Muscle of leg (tissue), 3 donors: ENCODE measurements at regions not wholly inside any gene's neighbourhood (a gene's known extent, or its start where the extent isn't known, plus 50 kb on each side); places are given as distances from the start of the nearest gene placed in this dataset.

Source experiments
- DNase-seq: peaks from one replicate; pipeline ENCODE4 v3.0.0; 2013
- H3K27ac ChIP-seq: one replicate; pipeline ENCODE4 v1.5.1; 2013; ENCODE audit warnings: mild to moderate bottlenecking, low read length, control low read depth
- H3K27me3 ChIP-seq: one replicate; pipeline ENCODE4 v1.6.1; 2013; ENCODE audit warnings: low read length; ENCODE audit not compliant: control insufficient read depth, insufficient read depth
- H3K36me3 ChIP-seq: one replicate; pipeline ENCODE4 v1.6.1; 2013; ENCODE audit warnings: low read length; ENCODE audit not compliant: control insufficient read depth, insufficient read depth
- H3K4me1 ChIP-seq: one replicate; pipeline ENCODE4 v1.6.1; 2013; ENCODE audit warnings: low read length; ENCODE audit not compliant: control insufficient read depth, insufficient read depth
- H3K4me3 ChIP-seq: one replicate; pipeline ENCODE4 v1.5.1; 2013; ENCODE audit warnings: low read length, control low read depth
- H3K9me3 ChIP-seq: replicated peaks from 2 replicates; pipeline ENCODE4 v1.6.1; 2013; ENCODE audit warnings: low read depth, low read length; ENCODE audit not compliant: control insufficient read depth
- WGBS: methylation state at CpG from one replicate; pipeline ENCODE4 v1.1.5; 2013; ENCODE audit warnings: missing lambda C conversion rate; ENCODE audit not compliant: insufficient coverage; 5-methylcytosine and 5-hydroxymethylcytosine counted together

DNA sequence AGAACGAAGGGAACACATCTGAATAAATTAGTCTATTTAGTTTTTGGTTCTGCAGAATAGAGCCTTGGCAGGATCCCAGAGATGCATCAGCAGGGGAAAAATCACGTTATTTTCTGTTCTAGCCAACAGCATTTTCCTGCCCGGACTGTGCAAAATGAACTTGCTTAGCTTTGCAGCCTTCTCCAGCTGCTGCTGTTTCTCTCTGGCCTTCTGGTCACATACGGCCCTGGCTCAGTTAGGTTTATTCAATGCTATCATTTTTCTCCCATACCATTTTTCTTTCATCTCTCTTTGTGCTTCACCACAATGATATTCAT is 110.4 kb upstream of the KL start:
- H3K9me3 ChIP-seq = no peaks in the 10 kb centered on the region
- no peaks in the 10 kb centered on the region for H3K36me3 ChIP-seq
- DNase-seq = peak; percentile 98
- no peaks in the 10 kb centered on the region for H3K27me3 ChIP-seq
- H3K27ac ChIP-seq = peak overlapping the region; percentile 71
- H3K4me3 ChIP-seq = no peak overlapping the region
- 7% methylated on average over 3 of the region's 4 CpGs for WGBS
- H3K4me1 ChIP-seq = peaks cover 39% of the 10 kb centered on the region

DNA sequence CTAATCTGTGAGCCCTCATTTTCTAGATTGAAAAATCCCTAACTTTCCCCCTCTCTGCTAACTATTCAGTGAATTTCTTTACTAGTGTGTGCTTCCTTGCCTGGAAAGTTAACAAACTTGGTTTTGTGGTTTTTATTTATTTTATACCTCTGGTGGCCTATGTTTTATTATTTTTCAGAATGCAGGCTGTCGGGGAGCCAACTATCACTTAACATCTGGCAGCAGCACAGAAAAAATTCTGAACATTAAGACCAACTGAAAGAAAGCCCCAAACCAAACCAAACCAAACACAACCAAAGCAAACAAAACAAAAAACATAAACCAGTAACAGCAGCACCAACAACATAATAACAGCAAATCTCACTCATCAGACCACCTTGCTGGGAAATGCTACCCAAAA is 109.0 kb upstream of the KL start:
- peak; percentile 63 for DNase-seq
- H3K27ac ChIP-seq = peak overlapping the region; percentile 44
- H3K36me3 ChIP-seq = no peaks in the 10 kb centered on the region
- no peaks in the 10 kb centered on the region for H3K9me3 ChIP-seq
- no peak overlapping the region for H3K4me3 ChIP-seq
- WGBS = no CpG with 5 or more reads among the region's 1 CpG
- peaks cover 35% of the 10 kb centered on the region for H3K4me1 ChIP-seq
- H3K27me3 ChIP-seq = no peaks in the 10 kb centered on the region

DNA sequence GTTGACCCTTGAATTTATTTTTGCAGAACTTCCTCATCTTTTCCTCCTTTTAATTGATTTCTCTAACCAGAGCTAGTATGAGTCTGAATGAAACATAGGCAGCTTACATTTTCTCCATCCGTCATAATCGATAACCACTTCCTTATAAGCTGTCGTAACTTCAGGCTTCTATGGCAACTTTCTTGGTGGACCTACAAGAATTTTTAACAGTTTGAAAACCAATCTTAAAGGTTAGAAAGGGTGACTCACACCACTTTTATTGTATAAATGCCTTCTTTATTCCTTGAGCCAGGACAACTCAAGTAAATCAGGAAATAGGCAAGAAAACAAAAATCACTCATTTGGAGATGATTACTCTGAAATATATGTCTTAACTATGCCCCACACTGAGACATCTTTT is 105.7 kb upstream of the KL start:
- no peaks in the 10 kb centered on the region for H3K36me3 ChIP-seq
- WGBS = 60% methylated on average over 1 of the region's 3 CpGs

DNA sequence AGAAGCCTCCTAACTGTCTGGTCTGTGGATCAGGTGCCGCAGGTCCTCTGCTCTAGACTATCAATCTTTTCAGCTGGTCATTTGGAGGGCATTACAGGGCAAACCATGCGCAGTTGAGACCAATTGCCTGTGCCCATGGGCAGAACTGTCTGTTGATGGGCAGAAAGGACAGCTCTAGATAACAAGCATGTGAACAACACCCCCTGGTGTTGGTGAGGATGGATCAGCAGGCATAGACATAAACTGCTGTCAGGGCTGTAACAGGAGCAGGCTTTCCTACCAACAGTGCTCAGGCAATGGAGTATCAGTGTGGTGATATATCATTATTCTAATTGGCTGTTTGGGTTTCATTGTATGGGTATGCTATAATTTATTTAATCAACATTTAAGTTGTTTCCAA is 104.7 kb upstream of the KL start:
- no peak overlapping the region for H3K27ac ChIP-seq
- H3K4me3 ChIP-seq = no peak overlapping the region
- H3K4me1 ChIP-seq = peaks cover 8% of the 10 kb centered on the region
- peaks cover 3% of the 10 kb centered on the region for H3K9me3 ChIP-seq
- DNase-seq = peak; percentile 41
- WGBS = 100% methylated on average over 2 of the region's 2 CpGs
- H3K27me3 ChIP-seq = no peaks in the 10 kb centered on the region
- no peaks in the 10 kb centered on the region for H3K36me3 ChIP-seq

More for the DNA sequence above, 105.7 kb upstream of the KL start:
- no peak overlapping the region for H3K4me3 ChIP-seq
- H3K27ac ChIP-seq = no peak overlapping the region
- H3K9me3 ChIP-seq = no peaks in the 10 kb centered on the region
- H3K4me1 ChIP-seq = peaks cover 13% of the 10 kb centered on the region
- H3K27me3 ChIP-seq = no peaks in the 10 kb centered on the region
- no peak for DNase-seq

DNA sequence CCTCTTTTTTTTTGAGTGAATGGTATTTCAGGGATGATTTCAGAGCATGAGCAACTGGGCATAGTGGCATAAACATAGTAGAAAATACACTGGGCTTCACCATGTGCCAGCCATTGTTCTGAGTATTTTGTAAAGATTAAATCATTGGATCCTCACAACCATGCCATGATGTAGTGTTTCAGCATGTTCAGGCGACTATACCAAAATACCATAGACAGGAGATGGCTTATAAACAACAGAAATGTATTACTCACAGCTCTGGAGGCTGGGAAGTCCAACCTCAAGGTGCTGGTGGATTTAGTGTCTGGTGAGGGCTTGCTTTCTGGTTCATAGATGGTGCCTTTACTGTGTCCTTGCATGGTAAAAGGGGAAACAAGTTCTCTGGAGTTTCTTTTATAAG is 101.5 kb upstream of the KL start:
- no peak overlapping the region for H3K4me3 ChIP-seq
- DNase-seq = no peak
- H3K27me3 ChIP-seq = no peaks in the 10 kb centered on the region
- H3K4me1 ChIP-seq = peaks cover 2% of the 10 kb centered on the region
- no CpG with 5 or more reads among the region's 1 CpG for WGBS
- peaks cover 10% of the 10 kb centered on the region for H3K9me3 ChIP-seq
- H3K27ac ChIP-seq = no peak overlapping the region
- no peaks in the 10 kb centered on the region for H3K36me3 ChIP-seq

DNA sequence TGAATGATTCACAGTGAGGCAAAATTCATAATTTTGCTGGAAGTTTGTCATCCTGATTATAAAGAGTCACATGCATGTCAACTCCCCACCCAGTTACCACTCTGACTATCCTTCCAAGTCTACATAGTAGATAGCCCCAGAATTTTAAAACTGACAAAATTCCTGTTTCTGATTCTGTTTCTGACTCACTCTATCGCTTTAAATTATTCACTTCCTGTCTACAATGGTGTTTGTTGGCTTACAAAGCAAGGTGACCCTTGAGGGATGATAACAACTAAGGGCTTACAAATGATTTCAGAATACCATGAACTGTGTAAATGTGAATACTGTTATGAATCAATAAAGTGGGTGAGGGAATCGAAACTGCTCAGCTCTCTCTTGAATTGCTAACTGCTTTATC is 98.7 kb upstream of the KL start:
- H3K4me1 ChIP-seq = peaks cover 4% of the 10 kb centered on the region
- H3K4me3 ChIP-seq = no peak overlapping the region
- WGBS = no CpG with 5 or more reads among the region's 2 CpGs
- H3K27me3 ChIP-seq = no peaks in the 10 kb centered on the region
- H3K9me3 ChIP-seq = peaks cover 10% of the 10 kb centered on the region
- no peak overlapping the region for H3K27ac ChIP-seq
- no peaks in the 10 kb centered on the region for H3K36me3 ChIP-seq
- no peak for DNase-seq

DNA sequence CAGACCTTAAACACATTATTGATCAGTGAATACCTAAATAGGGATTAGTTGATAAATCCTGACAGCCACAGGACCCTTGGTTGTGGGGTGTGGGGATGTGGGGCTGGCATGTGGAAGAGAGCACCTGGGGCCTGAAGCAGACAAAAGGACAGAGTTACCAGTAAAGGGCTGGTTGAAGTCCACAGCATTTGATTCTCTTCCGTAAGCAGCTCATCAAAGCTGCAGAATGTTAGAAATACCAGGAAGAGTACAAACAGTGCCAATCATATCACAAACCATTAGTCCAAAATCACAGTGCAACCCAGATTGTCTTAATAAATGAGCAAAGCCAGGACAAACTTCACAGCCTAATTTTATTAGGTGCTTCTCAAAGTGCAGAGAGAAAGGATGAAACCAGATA is 92.5 kb upstream of the KL start:
- no peak overlapping the region for H3K27ac ChIP-seq
- H3K27me3 ChIP-seq = no peaks in the 10 kb centered on the region
- peaks cover 6% of the 10 kb centered on the region for H3K4me1 ChIP-seq
- no CpG with 5 or more reads among the region's 1 CpG for WGBS
- H3K4me3 ChIP-seq = no peak overlapping the region
- no peaks in the 10 kb centered on the region for H3K36me3 ChIP-seq
- H3K9me3 ChIP-seq = no peaks in the 10 kb centered on the region
- DNase-seq = no peak

DNA sequence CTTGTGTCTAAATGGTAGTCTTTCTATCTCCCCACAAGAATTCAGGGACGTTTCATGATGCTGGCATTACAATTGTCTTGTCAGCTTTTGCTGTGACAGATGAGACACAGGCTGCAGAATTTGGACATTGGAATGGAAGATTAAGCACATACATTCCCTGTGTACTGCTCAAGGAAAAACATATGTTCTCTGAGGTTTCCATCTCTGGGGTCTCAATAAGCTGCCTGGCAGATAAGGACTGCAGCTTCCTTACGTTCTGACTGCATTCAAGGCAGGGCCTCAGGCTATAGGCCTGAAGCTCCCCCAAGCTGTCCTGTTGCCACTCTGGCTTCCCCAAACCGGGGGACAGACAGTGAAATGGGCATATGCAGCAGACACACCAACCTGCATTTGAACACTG is 91.3 kb upstream of the KL start:
- no peak overlapping the region for H3K27ac ChIP-seq
- 25% methylated on average over 2 of the region's 3 CpGs for WGBS
- H3K9me3 ChIP-seq = no peaks in the 10 kb centered on the region
- DNase-seq = no peak
- no peaks in the 10 kb centered on the region for H3K36me3 ChIP-seq
- H3K4me3 ChIP-seq = no peak overlapping the region
- peaks cover 6% of the 10 kb centered on the region for H3K4me1 ChIP-seq
- H3K27me3 ChIP-seq = no peaks in the 10 kb centered on the region

DNA sequence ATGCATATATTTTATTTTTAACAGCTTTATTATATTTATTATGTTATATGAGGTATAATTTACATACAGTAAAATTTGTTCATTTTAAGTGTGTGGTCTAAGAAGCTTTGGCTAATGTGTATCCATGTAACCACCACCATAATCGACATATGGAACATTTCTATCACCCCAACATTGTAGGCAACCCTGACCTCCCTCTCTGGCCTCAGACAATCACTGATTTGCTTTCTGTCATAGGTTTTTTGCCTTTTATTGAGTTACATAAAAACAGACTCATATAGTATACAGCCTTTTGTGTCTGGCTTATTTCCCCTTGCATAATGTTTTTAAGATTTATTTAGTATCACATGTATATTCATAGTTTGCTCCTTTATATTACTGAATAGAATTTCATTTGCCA is 90.7 kb upstream of the KL start:
- no peak overlapping the region for H3K27ac ChIP-seq
- no peak for DNase-seq
- H3K4me1 ChIP-seq = peaks cover 6% of the 10 kb centered on the region
- no peak overlapping the region for H3K4me3 ChIP-seq
- H3K9me3 ChIP-seq = no peaks in the 10 kb centered on the region
- no CpG with 5 or more reads among the region's 1 CpG for WGBS
- no peaks in the 10 kb centered on the region for H3K27me3 ChIP-seq
- H3K36me3 ChIP-seq = no peaks in the 10 kb centered on the region

DNA sequence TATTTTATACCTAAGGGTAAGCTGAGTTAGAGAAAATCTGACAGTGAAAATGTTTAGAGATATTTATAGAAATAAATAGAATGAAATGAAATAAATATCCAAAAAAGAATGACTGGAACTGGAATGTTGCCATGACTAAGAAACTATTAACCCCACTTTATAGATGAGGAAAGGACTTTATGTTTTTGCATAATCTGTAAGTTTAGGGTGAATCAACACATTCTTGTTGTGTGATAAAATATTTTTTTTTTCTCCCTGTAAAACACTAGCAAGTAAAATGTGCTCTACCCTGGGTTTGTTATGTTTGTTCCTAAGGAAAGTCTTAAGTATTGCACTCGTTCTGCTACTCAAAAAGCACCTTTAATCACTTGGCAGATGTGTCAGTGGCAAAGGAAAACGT is 83.8 kb upstream of the KL start:
- WGBS = no CpG with 5 or more reads among the region's 2 CpGs
- no peaks in the 10 kb centered on the region for H3K36me3 ChIP-seq
- no peak for DNase-seq
- H3K4me3 ChIP-seq = no peak overlapping the region
- no peak overlapping the region for H3K27ac ChIP-seq
- peaks cover 2% of the 10 kb centered on the region for H3K9me3 ChIP-seq
- H3K4me1 ChIP-seq = no peaks in the 10 kb centered on the region
- no peaks in the 10 kb centered on the region for H3K27me3 ChIP-seq

DNA sequence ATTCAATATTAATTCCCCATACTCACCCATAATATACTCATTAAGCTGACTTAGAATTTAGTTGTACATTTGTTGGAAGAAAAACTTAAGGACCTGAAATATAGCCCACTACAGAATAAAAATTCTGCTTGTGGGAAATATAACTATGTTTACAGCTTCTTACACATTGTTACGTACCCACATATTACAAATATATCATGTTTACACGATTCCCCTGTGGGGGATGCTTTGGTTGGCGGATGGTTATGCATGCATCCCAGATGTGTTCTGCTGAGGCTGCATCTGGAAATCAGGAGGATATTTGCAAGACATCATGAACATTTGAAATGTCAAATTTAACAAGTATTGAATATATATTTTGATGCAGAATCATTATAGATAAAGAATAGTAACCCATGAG is 79.5 kb upstream of the KL start:
- no CpG with 5 or more reads among the region's 3 CpGs for WGBS
- no peaks in the 10 kb centered on the region for H3K36me3 ChIP-seq
- H3K4me1 ChIP-seq = peaks cover 17% of the 10 kb centered on the region
- H3K4me3 ChIP-seq = no peak overlapping the region
- peak; percentile 72 for DNase-seq
- H3K27ac ChIP-seq = no peak overlapping the region
- H3K27me3 ChIP-seq = no peaks in the 10 kb centered on the region
- peaks cover 6% of the 10 kb centered on the region for H3K9me3 ChIP-seq
